Epithelial cell of proximal tubule (primary cell): ENCODE measurements at regions not wholly inside any gene's neighbourhood (a gene's known extent, or its start where the extent isn't known, plus 50 kb on each side); places are given as distances from the start of the nearest gene placed in this dataset.
A peak's percentile ranks its signal among the peaks of the same experiment; 100 is the strongest.

Experiments
- DNase-seq: peaks from one replicate; pipeline ENCODE4 v3.0.0-alpha.2; 2011; ENCODE audit warnings: low read depth
- H3K4me3 ChIP-seq: 2 replicates; pipeline ENCODE4 v1.5.1; 2011; ENCODE audit warnings: low read depth, mild to moderate bottlenecking, low read length
- CTCF ChIP-seq: conservative IDR thresholded peaks from 2 replicates; pipeline ENCODE4 v1.5.1; 2012; ENCODE audit warnings: low read depth, mild to moderate bottlenecking, low read length

- no peak overlapping the region for H3K4me3 ChIP-seq
- DNase-seq = peak; percentile 53
- TF ChIP-seq CTCF = no peak
Measured at GRCh38 chr5:39775086-39775796, 350.5 kb upstream of the DAB2 start.

GRCh38 chr5:39774605-39775004 lies 349.8 kb upstream of the DAB2 start:
- no peak for DNase-seq
- no peak overlapping the region for H3K4me3 ChIP-seq
- no peak for TF ChIP-seq CTCF

- DNase-seq = no peak
- H3K4me3 ChIP-seq = no peak overlapping the region
- no peak for TF ChIP-seq CTCF
Measured at GRCh38 chr5:39772307-39772706, 347.5 kb upstream of the DAB2 start.

- no peak for DNase-seq
- H3K4me3 ChIP-seq = no peak overlapping the region
- no peak for TF ChIP-seq CTCF
Measured at GRCh38 chr5:39767916-39768315, 343.1 kb upstream of the DAB2 start.

GRCh38 chr5:39765366-39765765 lies 340.6 kb upstream of the DAB2 start:
- H3K4me3 ChIP-seq = no peak overlapping the region
- DNase-seq = no peak
- no peak for TF ChIP-seq CTCF

GRCh38 chr5:39762761-39763160 lies 338.0 kb upstream of the DAB2 start:
- DNase-seq = no peak
- no peak overlapping the region for H3K4me3 ChIP-seq
- no peak for TF ChIP-seq CTCF
